ENCODE measurements at regions not wholly inside any gene's neighbourhood (a gene's known extent, or its start where the extent isn't known, plus 50 kb on each side); places are given as distances from the start of the nearest gene placed in this dataset.

GRCh38 chr2:174654419-174654941, 56.9 kb upstream of the WIPF1 start:
- no peak for TF ChIP-seq CTCF (conservative IDR thresholded peaks at IDR 0.05 in 1 of 2, IDR thresholded peaks at IDR 0.05 in 1 of 2; ENCODE audit: extremely low read depth in 1 of 2, insufficient read depth in 1 of 2, low read depth in 1 of 2, low read length in 2 of 2)
- TF ChIP-seq EZH2 (IDR thresholded peaks at IDR 0.05; ENCODE audit: borderline replicate concordance, low read length) = no peak

Measured in mammary epithelial cell (primary cell).